H54 (cell line): ENCODE measurements at regions not wholly inside any gene's neighbourhood (a gene's known extent, or its start where the extent isn't known, plus 50 kb on each side); places are given as distances from the start of the nearest gene placed in this dataset.

Experiments used
- DNase-seq: peaks from one replicate; pipeline ENCODE4 v3.0.0; 2011; ENCODE audit warnings: low spot score, mixed read lengths; ENCODE audit not compliant: insufficient read length
- FAIRE-seq: peaks from 3 replicates; lab custom pipeline; 2011; peaks lifted over from hg19 to GRCh38; lab: Jason Lieb, UNC
- POLR2A ChIP-seq: IDR thresholded peaks from 2 replicates; pipeline ENCODE4 v1.6.1; 2011; ENCODE audit warnings: low read depth, mild to moderate bottlenecking, low read length

GRCh38 chr12:18008642-18009041 is 81.4 kb downstream of the RERGL start:
- no peak for TF ChIP-seq POLR2A
- FAIRE-seq, result no peak

GRCh38 chr12:17999174-17999801 is 90.7 kb downstream of the RERGL start:
- FAIRE-seq (no peak), DNase-seq (no peak)
- TF ChIP-seq POLR2A, result no peak

More at GRCh38 chr12:18008642-18009041, 81.4 kb downstream of the RERGL start:
- DNase-seq, result no peak

GRCh38 chr12:17992002-17992656 is 97.9 kb downstream of the RERGL start:
- peak; percentile 86 for FAIRE-seq
- no peak for TF ChIP-seq POLR2A
- no peak for DNase-seq

DNA sequence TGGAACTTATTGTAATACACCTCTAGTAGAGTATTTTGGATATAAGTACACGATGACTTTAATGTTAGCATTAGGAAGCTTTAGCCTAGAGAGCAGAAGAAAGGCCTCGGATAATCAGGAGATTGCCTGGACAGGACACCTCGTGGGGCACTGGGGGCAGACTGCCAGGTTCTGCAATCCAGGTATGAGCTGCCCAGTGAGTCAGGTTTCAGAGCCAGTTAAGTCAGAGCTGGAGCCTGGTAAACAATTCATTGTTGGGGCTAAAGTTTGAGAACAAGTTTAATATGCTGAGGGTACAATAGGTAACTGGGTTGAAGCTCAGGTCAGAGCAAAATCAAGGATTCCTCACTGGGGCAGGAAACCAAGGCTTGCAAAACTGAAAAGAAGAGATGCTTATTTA is 107.4 kb downstream of the RERGL start:
- DNase-seq (no peak), FAIRE-seq (no peak)
- no peak for TF ChIP-seq POLR2A

GRCh38 chr12:17976202-17976601 is 113.8 kb downstream of the RERGL start:
- FAIRE-seq, result peak; percentile 38
- no peak for TF ChIP-seq POLR2A
- no peak for DNase-seq

- no peak for TF ChIP-seq POLR2A
- FAIRE-seq (no peak), DNase-seq (no peak)
Measured at GRCh38 chr12:17975763-17976162, 114.2 kb downstream of the RERGL start.

DNA sequence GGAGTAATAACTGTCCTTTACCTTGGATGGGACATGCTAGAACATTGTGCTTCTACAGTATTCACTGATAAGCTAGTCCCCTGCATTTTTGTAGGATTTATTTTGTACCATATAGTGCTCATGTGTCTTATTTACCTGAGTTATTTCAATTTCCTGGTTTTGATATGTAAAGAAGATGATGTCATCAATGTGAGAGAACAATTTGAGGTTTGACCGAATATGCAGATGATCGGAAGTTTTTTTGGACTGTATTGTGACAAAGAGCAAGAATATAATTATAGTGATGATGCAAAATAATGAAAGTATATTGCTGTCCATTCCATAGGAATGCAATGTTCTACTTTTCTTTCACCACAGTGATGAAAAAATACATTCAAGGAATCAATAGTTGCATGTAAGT is 114.8 kb downstream of the RERGL start:
- no peak for FAIRE-seq
- TF ChIP-seq POLR2A, result no peak

DNA sequence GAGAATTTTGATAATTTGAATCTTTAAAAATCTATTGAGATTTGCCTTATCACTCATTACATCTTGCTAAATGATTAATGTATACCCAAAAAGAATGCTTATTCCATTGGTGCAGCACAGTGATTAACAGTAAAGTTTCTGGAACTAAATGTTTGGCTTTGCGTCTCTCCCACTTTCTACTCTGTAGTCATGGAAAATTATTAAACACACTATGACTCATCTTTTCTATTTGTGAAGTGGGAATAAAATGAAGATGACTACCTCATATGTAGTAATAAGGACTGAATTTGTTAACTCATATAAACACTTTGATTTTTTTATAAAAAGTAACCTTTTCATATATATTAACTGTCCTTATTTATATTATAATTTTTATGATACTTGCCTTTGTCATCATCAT is 118.1 kb downstream of the RERGL start:
- FAIRE-seq (no peak), DNase-seq (no peak)
- no peak for TF ChIP-seq POLR2A

More for the DNA sequence above, 114.8 kb downstream of the RERGL start:
- no peak for DNase-seq

GRCh38 chr12:17954788-17955187 is 135.2 kb downstream of the RERGL start:
- no peak for TF ChIP-seq POLR2A
- FAIRE-seq (no peak), DNase-seq (no peak)

- no peak for FAIRE-seq
- no peak for DNase-seq
- no peak for TF ChIP-seq POLR2A
Measured at GRCh38 chr12:17950898-17951297, 139.1 kb downstream of the RERGL start.

GRCh38 chr12:17949558-17950141 is 140.3 kb downstream of the RERGL start:
- FAIRE-seq (no peak), DNase-seq (no peak)
- no peak for TF ChIP-seq POLR2A

DNA sequence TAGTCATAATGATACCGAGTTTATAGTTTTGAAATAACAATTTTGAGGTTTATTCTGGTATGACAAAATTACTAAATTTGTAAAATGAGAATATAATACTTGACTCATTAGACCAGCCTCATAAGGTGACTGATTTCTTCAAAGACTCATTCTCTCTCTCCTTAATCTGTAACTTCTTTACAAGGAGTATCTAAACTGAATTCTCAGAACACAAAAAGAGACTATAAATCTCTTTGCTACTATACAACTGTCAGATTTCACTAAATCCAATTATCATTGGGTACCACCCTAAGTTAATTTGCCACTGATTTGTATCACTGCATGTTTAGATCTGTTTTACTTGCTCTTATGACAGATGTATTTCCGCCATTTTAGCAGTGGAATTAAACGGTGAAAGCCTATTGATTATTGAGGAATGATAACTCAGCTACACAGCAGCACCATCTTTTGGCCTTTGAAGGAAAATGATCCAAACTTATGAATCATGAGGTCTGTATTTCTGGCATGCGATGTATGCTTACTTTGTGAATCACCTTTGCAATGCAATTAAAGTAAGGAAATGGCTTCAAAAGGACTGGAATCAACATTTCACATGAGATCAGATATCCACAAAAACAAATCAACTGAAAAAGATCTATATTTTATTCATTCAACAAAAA is 161.2 kb downstream of the RERGL start:
- TF ChIP-seq POLR2A, result no peak
- FAIRE-seq, result peak; percentile 97
- DNase-seq, result peak; percentile 5

- DNase-seq, result no peak
- TF ChIP-seq POLR2A, result no peak
- no peak for FAIRE-seq
Measured at GRCh38 chr12:17918013-17918412, 172.0 kb downstream of the RERGL start.

GRCh38 chr12:17884581-17884980 is 205.4 kb downstream of the RERGL start:
- FAIRE-seq (no peak), DNase-seq (no peak)
- TF ChIP-seq POLR2A, result no peak
